HCT116 (cell line): ENCODE measurements at regions not wholly inside any gene's neighbourhood (a gene's known extent, or its start where the extent isn't known, plus 50 kb on each side); places are given as distances from the start of the nearest gene placed in this dataset.

Experiments used
- ATF3 ChIP-seq: IDR thresholded peaks from 2 replicates; pipeline ENCODE4 v1.6.1; 2012
- CTCF ChIP-seq, 3 experiments: fragments of 200-600 bp in 1 of 3; sonication (generic) in 1 of 3; IDR thresholded peaks in 2 of 3; conservative IDR thresholded peaks in 1 of 3; 2 replicates each; pipeline ENCODE4 v1.5.1; 2012 to 2017; ENCODE audit warnings: low read depth in 2 of 3, low read length in 2 of 3, antibody characterized with exemption in 1 of 3, borderline replicate concordance in 1 of 3, control low read depth in 1 of 3, mild to moderate bottlenecking in 1 of 3, mixed read lengths in 1 of 3, mixed run types in 1 of 3, moderate library complexity in 1 of 3; ENCODE audit not compliant: insufficient read depth in 1 of 3
- FOSL1 ChIP-seq: IDR thresholded peaks from 2 replicates; pipeline ENCODE4 v1.6.1; 2012; ENCODE audit warnings: low read depth
- POLR2AphosphoS5 ChIP-seq: IDR thresholded peaks from 2 replicates; pipeline ENCODE4 v1.6.1; 2011; ENCODE audit warnings: mild to moderate bottlenecking, low read depth, low read length, moderate library complexity
- RAD21 ChIP-seq: IDR thresholded peaks from 2 replicates; pipeline ENCODE4 v1.6.1; 2012; ENCODE audit warnings: low read depth, mild to moderate bottlenecking
- TF ChIP-seq, protein P1 (sequence below): IDR thresholded peaks from 2 replicates; pipeline ENCODE4 v1.6.1; 2012; ENCODE audit warnings: low read depth
- TF ChIP-seq, protein P2 (sequence below): IDR thresholded peaks from 2 replicates; pipeline ENCODE4 v1.6.1; 2012

DNA sequence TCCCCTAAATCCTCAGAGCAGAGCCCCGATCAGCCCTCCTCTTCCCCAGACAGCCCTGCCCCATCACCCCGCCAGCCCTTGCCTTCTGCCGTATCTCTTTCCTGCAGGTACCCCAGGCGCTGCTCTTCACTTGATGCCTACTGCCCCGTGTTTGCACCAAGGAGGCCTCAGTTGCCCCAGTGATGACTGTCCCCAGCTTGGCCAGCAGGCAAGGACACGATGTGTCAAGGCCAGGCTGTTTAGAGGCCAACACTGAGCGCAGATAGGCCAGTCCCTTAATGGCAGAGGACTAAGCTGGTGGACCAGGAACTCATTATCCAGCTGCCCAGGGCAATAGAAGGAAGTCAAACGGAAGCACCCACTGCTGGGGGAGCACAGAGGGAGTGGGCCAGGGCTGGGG, 68.4 kb downstream of the CAMK2N1 start:
- TF ChIP-seq, protein P1, sequence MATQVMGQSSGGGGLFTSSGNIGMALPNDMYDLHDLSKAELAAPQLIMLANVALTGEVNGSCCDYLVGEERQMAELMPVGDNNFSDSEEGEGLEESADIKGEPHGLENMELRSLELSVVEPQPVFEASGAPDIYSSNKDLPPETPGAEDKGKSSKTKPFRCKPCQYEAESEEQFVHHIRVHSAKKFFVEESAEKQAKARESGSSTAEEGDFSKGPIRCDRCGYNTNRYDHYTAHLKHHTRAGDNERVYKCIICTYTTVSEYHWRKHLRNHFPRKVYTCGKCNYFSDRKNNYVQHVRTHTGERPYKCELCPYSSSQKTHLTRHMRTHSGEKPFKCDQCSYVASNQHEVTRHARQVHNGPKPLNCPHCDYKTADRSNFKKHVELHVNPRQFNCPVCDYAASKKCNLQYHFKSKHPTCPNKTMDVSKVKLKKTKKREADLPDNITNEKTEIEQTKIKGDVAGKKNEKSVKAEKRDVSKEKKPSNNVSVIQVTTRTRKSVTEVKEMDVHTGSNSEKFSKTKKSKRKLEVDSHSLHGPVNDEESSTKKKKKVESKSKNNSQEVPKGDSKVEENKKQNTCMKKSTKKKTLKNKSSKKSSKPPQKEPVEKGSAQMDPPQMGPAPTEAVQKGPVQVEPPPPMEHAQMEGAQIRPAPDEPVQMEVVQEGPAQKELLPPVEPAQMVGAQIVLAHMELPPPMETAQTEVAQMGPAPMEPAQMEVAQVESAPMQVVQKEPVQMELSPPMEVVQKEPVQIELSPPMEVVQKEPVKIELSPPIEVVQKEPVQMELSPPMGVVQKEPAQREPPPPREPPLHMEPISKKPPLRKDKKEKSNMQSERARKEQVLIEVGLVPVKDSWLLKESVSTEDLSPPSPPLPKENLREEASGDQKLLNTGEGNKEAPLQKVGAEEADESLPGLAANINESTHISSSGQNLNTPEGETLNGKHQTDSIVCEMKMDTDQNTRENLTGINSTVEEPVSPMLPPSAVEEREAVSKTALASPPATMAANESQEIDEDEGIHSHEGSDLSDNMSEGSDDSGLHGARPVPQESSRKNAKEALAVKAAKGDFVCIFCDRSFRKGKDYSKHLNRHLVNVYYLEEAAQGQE: no peak
- no peak for TF ChIP-seq RAD21
- TF ChIP-seq CTCF (IDR thresholded peaks at IDR 0.05 in 2 of 3, conservative IDR thresholded peaks at IDR 0.05 in 1 of 3; ENCODE audit: borderline replicate concordance in 1 of 3, insufficient read depth in 1 of 3, low read depth in 2 of 3, low read length in 2 of 3): no peak
- no peak for TF ChIP-seq POLR2AphosphoS5
- TF ChIP-seq, protein P2, sequence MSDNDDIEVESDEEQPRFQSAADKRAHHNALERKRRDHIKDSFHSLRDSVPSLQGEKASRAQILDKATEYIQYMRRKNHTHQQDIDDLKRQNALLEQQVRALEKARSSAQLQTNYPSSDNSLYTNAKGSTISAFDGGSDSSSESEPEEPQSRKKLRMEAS: no peak
- no peak for TF ChIP-seq ATF3
- TF ChIP-seq FOSL1: no peak
